HEK293 (cell line): ENCODE measurements at regions not wholly inside any gene's neighbourhood (a gene's known extent, or its start where the extent isn't known, plus 50 kb on each side); places are given as distances from the start of the nearest gene placed in this dataset.

Source experiments
- CTCF ChIA-PET: fragments of 350-600 bp; formaldehyde crosslinking; extraction: SDS; loops from one replicate; lab custom pipeline; 2021; ENCODE audit warnings: antibody characterized with exemption; lab: Yijun Ruan, JAX
- POLR2A ChIA-PET: fragments of 300-600 bp; formaldehyde crosslinking; extraction: SDS; loops from one replicate; lab custom pipeline; 2020; ENCODE audit warnings: antibody characterized with exemption, inconsistent platforms; lab: Yijun Ruan, JAX
- H3K27ac ChIP-seq: fragments of 200-500 bp; sonication (Bioruptor generic); 2 replicates; pipeline ENCODE4 v1.5.1; 2014; ENCODE audit warnings: low read depth, low read length, control low read depth, inconsistent platforms; ENCODE audit errors: extremely low read depth
- H3K36me3 ChIP-seq, 2 experiments: fragments of 200-500 bp in 1 of 2; sonication (Bioruptor generic) in 1 of 2; 1 replicate in 1 of 2; 2 replicates in 1 of 2; pipeline ENCODE4 v1.5.1; 2014 to 2017; ENCODE audit warnings: inconsistent platforms in 2 of 2, low read length in 2 of 2; ENCODE audit not compliant: control insufficient read depth in 2 of 2, insufficient read depth in 1 of 2
- H3K4me1 ChIP-seq: fragments of 200-500 bp; sonication (Bioruptor generic); 2 replicates; pipeline ENCODE4 v1.5.1; 2014; ENCODE audit warnings: mild to moderate bottlenecking, low read length, inconsistent platforms; ENCODE audit not compliant: control insufficient read depth, insufficient read depth
- H3K4me3 ChIP-seq: 2 replicates; pipeline ENCODE4 v1.5.1; 2011; ENCODE audit warnings: low read depth, mild to moderate bottlenecking, control low read depth, low read length, moderate library complexity
- H3K9me3 ChIP-seq: fragments of 200-500 bp; sonication (Bioruptor generic); 2 replicates; pipeline ENCODE4 v1.5.1; 2014; ENCODE audit warnings: low read depth, low read length, inconsistent platforms; ENCODE audit not compliant: control insufficient read depth, insufficient read depth
- BCL11A ChIP-seq: fragments of 450-650 bp; formaldehyde crosslinking; IDR thresholded peaks from 2 replicates; pipeline ENCODE4 v1.5.1; 2016; ENCODE audit warnings: low read depth, missing biosample characterization, missing genetic modification characterization
- HOXA7 ChIP-seq: sonication (generic); formaldehyde crosslinking; IDR thresholded peaks from 2 replicates; pipeline ENCODE4 v1.8.1; 2022; ENCODE audit warnings: missing genetic modification reagents, borderline replicate concordance
- KLF9 ChIP-seq: fragments of 450-650 bp; formaldehyde crosslinking; IDR thresholded peaks from 2 replicates; pipeline ENCODE4 v1.5.1; 2016; ENCODE audit warnings: missing biosample characterization, missing genetic modification characterization, low read depth
- OSR2 ChIP-seq: fragments of 450-650 bp; formaldehyde crosslinking; IDR thresholded peaks from 2 replicates; pipeline ENCODE4 v1.5.1; 2016; ENCODE audit warnings: missing biosample characterization, missing genetic modification characterization
- PRDM1 ChIP-seq: fragments of 450-650 bp; formaldehyde crosslinking; IDR thresholded peaks from 2 replicates; pipeline ENCODE4; 2016; ENCODE audit warnings: missing biosample characterization, missing genetic modification characterization
- RBAK ChIP-seq: fragments of 450-650 bp; formaldehyde crosslinking; IDR thresholded peaks from 2 replicates; pipeline ENCODE4 v1.5.1; 2016; ENCODE audit warnings: missing biosample characterization, missing genetic modification characterization
- SCRT2 ChIP-seq: fragments of 450-650 bp; formaldehyde crosslinking; IDR thresholded peaks from 2 replicates; pipeline ENCODE4 v1.5.1; 2016; ENCODE audit warnings: missing biosample characterization, missing genetic modification characterization
- SETDB1 ChIP-seq: IDR thresholded peaks from one replicate; pipeline ENCODE4 v1.6.1; 2017; ENCODE audit warnings: mild to moderate bottlenecking, low read length, moderate library complexity, mixed read lengths; ENCODE audit not compliant: insufficient read length
- SP7 ChIP-seq: fragments of 450-650 bp; formaldehyde crosslinking; IDR thresholded peaks from 2 replicates; pipeline ENCODE4 v1.5.1; 2016; ENCODE audit warnings: missing biosample characterization, missing genetic modification characterization
- YY1 ChIP-seq: fragments of 450-650 bp; formaldehyde crosslinking; IDR thresholded peaks from 2 replicates; pipeline ENCODE4 v1.5.1; 2018; ENCODE audit warnings: missing biosample characterization, missing genetic modification characterization
- ZBTB21 ChIP-seq: fragments of 450-650 bp; formaldehyde crosslinking; IDR thresholded peaks from 2 replicates; pipeline ENCODE4 v1.5.1; 2017; ENCODE audit warnings: missing biosample characterization, missing genetic modification characterization
- ZFHX2 ChIP-seq: fragments of 450-650 bp; formaldehyde crosslinking; conservative IDR thresholded peaks from 2 replicates; pipeline ENCODE4 v1.5.1; 2016; ENCODE audit warnings: missing biosample characterization, missing genetic modification characterization
- ZNF16 ChIP-seq: fragments of 450-650 bp; formaldehyde crosslinking; IDR thresholded peaks from 2 replicates; pipeline ENCODE4 v1.5.1; 2016; ENCODE audit warnings: low read depth, missing biosample characterization, missing genetic modification characterization
- ZNF221 ChIP-seq: fragments of 450-650 bp; formaldehyde crosslinking; IDR thresholded peaks from 2 replicates; pipeline ENCODE4 v1.5.1; 2017; ENCODE audit warnings: missing biosample characterization, missing genetic modification characterization, borderline replicate concordance
- ZNF23 ChIP-seq: fragments of 450-650 bp; formaldehyde crosslinking; IDR thresholded peaks from 2 replicates; pipeline ENCODE4 v1.5.1; 2016; ENCODE audit warnings: missing biosample characterization, missing genetic modification characterization, borderline replicate concordance
- ZNF324 ChIP-seq: fragments of 450-650 bp; formaldehyde crosslinking; IDR thresholded peaks from 2 replicates; pipeline ENCODE4 v1.5.1; 2016; ENCODE audit warnings: missing biosample characterization, missing genetic modification characterization
- ZNF335 ChIP-seq: fragments of 450-650 bp; formaldehyde crosslinking; conservative IDR thresholded peaks from 2 replicates; pipeline ENCODE4 v1.5.1; 2016; ENCODE audit warnings: missing biosample characterization, missing genetic modification characterization
- ZNF354C ChIP-seq: fragments of 450-650 bp; formaldehyde crosslinking; IDR thresholded peaks from 2 replicates; pipeline ENCODE4 v1.5.1; 2016; ENCODE audit warnings: missing biosample characterization, missing genetic modification characterization, low read depth, borderline replicate concordance
- ZNF433 ChIP-seq: fragments of 450-650 bp; formaldehyde crosslinking; IDR thresholded peaks from 2 replicates; pipeline ENCODE4 v1.5.1; 2016; ENCODE audit warnings: missing biosample characterization, missing genetic modification characterization, low read depth
- ZNF48 ChIP-seq: fragments of 450-650 bp; formaldehyde crosslinking; IDR thresholded peaks from 2 replicates; pipeline ENCODE4 v1.5.1; 2016; ENCODE audit warnings: missing biosample characterization, missing genetic modification characterization
- ZNF501 ChIP-seq: fragments of 450-650 bp; formaldehyde crosslinking; IDR thresholded peaks from 2 replicates; pipeline ENCODE4 v1.5.1; 2016; ENCODE audit warnings: missing biosample characterization, missing genetic modification characterization
- ZNF561 ChIP-seq: fragments of 450-650 bp; IDR thresholded peaks from 2 replicates; pipeline ENCODE4 v1.5.1; 2018; ENCODE audit warnings: missing biosample characterization, missing genetic modification characterization, borderline replicate concordance
- ZNF596 ChIP-seq: fragments of 450-650 bp; IDR thresholded peaks from 2 replicates; pipeline ENCODE4 v1.5.0; 2018; ENCODE audit warnings: missing biosample characterization, mild to moderate bottlenecking, missing genetic modification characterization, moderate library complexity
- ZNF623 ChIP-seq: fragments of 450-650 bp; formaldehyde crosslinking; IDR thresholded peaks from 2 replicates; pipeline ENCODE4 v1.5.1; 2016; ENCODE audit warnings: missing biosample characterization, missing genetic modification characterization
- ZNF629 ChIP-seq: fragments of 450-650 bp; formaldehyde crosslinking; IDR thresholded peaks from 2 replicates; pipeline ENCODE4 v1.5.1; 2017; ENCODE audit warnings: missing biosample characterization, missing genetic modification characterization
- ZNF654 ChIP-seq: fragments of 450-650 bp; formaldehyde crosslinking; IDR thresholded peaks from 2 replicates; pipeline ENCODE4 v1.5.1; 2016; ENCODE audit warnings: low read depth, missing biosample characterization, missing genetic modification characterization
- ZNF664 ChIP-seq: fragments of 450-650 bp; formaldehyde crosslinking; IDR thresholded peaks from 2 replicates; pipeline ENCODE4 v1.5.1; 2016; ENCODE audit warnings: missing biosample characterization, missing genetic modification characterization
- TF ChIP-seq, protein P1 (sequence below): fragments of 450-650 bp; formaldehyde crosslinking; optimal IDR thresholded peaks from 2 replicates; pipeline ENCODE3; 2016; ENCODE audit warnings: missing biosample characterization, mild to moderate bottlenecking, missing genetic modification characterization
- TF ChIP-seq, protein P2 (sequence below): fragments of 450-650 bp; IDR thresholded peaks from 2 replicates; pipeline ENCODE4 v1.5.1; 2018; ENCODE audit warnings: missing biosample characterization, mild to moderate bottlenecking, missing genetic modification characterization

DNA sequence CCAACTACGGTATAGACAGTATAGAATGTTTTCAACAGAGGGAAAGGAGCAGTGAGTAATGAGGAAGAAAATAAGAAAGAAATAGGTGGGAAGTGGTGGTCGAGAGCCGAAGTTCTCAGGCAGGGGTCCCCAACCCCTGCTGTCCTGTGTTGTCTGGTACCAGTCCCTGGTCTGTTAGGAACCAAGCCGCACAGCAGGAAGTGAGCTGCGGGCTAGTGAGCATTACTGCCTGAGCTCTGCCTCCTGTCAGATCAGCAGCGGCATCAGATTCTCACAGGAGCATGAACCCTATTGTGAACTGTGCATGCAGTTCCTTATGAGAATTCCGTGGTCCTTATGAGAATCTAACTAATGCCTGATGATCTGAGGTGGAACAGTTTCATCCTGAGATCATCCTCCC, 107.3 kb upstream of the PTPRR start:
- H3K27ac ChIP-seq: no peak overlapping the region
- POLR2A ChIA-PET: no interaction called here
- no peak for TF ChIP-seq ZNF16 (tag by site-specific recombination)
- TF ChIP-seq ZNF433 (tag by site-specific recombination): no peak
- TF ChIP-seq ZNF221 (tag by site-specific recombination): no peak
- no peak for TF ChIP-seq ZFHX2
- no peak for TF ChIP-seq ZNF354C
- no peak for TF ChIP-seq ZNF501 (tag by site-specific recombination)
- TF ChIP-seq HOXA7 (CRISPR knock-in tag): no peak
- TF ChIP-seq ZNF629 (tag by site-specific recombination): no peak
- TF ChIP-seq, protein P1, sequence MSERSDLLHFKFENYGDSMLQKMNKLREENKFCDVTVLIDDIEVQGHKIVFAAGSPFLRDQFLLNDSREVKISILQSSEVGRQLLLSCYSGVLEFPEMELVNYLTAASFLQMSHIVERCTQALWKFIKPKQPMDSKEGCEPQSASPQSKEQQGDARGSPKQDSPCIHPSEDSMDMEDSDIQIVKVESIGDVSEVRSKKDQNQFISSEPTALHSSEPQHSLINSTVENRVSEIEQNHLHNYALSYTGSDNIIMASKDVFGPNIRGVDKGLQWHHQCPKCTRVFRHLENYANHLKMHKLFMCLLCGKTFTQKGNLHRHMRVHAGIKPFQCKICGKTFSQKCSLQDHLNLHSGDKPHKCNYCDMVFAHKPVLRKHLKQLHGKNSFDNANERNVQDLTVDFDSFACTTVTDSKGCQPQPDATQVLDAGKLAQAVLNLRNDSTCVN (tag by site-specific recombination): no peak
- no peak for TF ChIP-seq SP7 (tag by site-specific recombination)
- no peak for TF ChIP-seq ZNF561 (tag by site-specific recombination)
- no peak for TF ChIP-seq ZNF664 (tag by site-specific recombination)
- no peak for TF ChIP-seq BCL11A
- TF ChIP-seq KLF9 (tag by site-specific recombination): no peak
- no peaks in the 10 kb centered on the region for H3K4me1 ChIP-seq
- H3K9me3 ChIP-seq: no peaks in the 10 kb centered on the region
- CTCF ChIA-PET: no interaction called here
- no peaks in the 10 kb centered on the region for H3K36me3 ChIP-seq
- H3K4me3 ChIP-seq: no peak overlapping the region

DNA sequence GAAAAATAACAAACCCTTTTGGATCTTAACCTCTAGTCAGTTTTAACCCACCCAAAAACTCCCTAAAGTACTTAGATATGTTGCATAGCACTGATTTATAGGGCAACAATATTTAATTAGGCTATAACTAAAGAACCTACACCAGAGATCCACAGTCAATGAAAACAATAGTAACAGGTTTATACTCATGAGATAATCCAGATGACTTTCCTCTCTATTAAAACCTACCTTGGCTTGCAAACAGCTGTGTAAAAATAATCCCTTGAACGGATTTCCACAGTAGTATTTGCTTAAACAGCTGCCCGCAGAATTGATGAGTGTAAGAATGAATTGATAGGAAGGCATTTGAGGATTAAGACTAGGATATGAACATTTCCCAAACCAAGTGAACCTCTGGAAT, 104.3 kb upstream of the PTPRR start:
- CTCF ChIA-PET: no interaction called here
- Histone ChIP-seq H3K4me1 (no peaks in the 10 kb centered on the region), H3K27ac (no peak overlapping the region), H3K36me3 (no peaks in the 10 kb centered on the region), H3K4me3 (no peak overlapping the region), H3K9me3 (no peaks in the 10 kb centered on the region)
- POLR2A ChIA-PET: no interaction called here
- TF ChIP-seq, protein P1 (tag by site-specific recombination): no peak
- TF ChIP-seq PRDM1 (tag by site-specific recombination) (no peak), YY1 (no peak), ZNF654 (tag by site-specific recombination) (no peak), ZNF623 (tag by site-specific recombination) (no peak), ZNF354C (no peak), SCRT2 (no peak), ZNF324 (tag by site-specific recombination) (no peak), SETDB1 (no peak)

DNA sequence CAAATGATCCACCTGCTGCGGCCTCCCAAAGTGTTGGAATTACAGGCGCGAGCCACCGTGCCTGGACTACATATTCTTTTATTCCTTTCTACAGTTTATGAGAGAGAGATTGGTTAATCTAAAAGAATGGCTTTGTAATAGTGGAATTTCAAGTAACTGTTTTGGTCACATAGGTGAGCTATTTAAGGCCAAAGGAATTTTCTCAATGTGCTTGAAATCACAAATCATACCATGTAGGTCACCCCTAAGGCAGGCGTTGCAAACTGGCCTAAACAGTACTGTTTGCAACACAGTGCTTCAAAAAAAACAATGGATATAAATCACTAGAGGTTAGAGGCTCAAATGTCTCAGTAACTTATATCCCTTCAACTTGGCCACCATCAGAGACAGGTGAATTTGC, 103.7 kb upstream of the PTPRR start:
- ChIA-PET POLR2A (no interaction called here), CTCF (no interaction called here)
- H3K4me3 ChIP-seq: no peak overlapping the region
- no peaks in the 10 kb centered on the region for H3K4me1 ChIP-seq
- TF ChIP-seq ZNF23 (tag by site-specific recombination) (no peak), RBAK (no peak), OSR2 (tag by site-specific recombination) (no peak), ZNF48 (tag by site-specific recombination) (no peak), ZBTB21 (tag by site-specific recombination) (no peak), ZNF335 (no peak), ZNF596 (tag by site-specific recombination) (no peak)
- TF ChIP-seq, protein P2, sequence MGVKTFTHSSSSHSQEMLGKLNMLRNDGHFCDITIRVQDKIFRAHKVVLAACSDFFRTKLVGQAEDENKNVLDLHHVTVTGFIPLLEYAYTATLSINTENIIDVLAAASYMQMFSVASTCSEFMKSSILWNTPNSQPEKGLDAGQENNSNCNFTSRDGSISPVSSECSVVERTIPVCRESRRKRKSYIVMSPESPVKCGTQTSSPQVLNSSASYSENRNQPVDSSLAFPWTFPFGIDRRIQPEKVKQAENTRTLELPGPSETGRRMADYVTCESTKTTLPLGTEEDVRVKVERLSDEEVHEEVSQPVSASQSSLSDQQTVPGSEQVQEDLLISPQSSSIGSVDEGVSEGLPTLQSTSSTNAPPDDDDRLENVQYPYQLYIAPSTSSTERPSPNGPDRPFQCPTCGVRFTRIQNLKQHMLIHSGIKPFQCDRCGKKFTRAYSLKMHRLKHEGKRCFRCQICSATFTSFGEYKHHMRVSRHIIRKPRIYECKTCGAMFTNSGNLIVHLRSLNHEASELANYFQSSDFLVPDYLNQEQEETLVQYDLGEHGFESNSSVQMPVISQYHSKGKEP: no peak
- no peak overlapping the region for H3K27ac ChIP-seq
- H3K9me3 ChIP-seq: no peaks in the 10 kb centered on the region
- no peaks in the 10 kb centered on the region for H3K36me3 ChIP-seq
